GM18870 (cell line): ENCODE measurements at regions not wholly inside any gene's neighbourhood (a gene's known extent, or its start where the extent isn't known, plus 50 kb on each side); places are given as distances from the start of the nearest gene placed in this dataset.
"Not testable (repeated sequence)": the region's sequence is repeated elsewhere in the genome, so short reads cannot be mapped to it uniquely, and the experiment has no call there.

Experiments
- ATAC-seq: cut with Tn5 transposase; IDR thresholded peaks from one replicate; pipeline ENCODE4 v1.9.1; 2021; ENCODE audit warnings: moderate library complexity; ENCODE audit not compliant: unreplicated experiment

GRCh38 chr2:114128725-114129124 lies 238.8 kb downstream of the ACTR3 start:
- no peak for ATAC-seq

- ATAC-seq, result not testable (repeated sequence)
Observed at GRCh38 chr2:114132050-114132449, 242.2 kb downstream of the ACTR3 start.

- ATAC-seq, result no peak
Observed at GRCh38 chr2:114134146-114134545, 244.3 kb downstream of the ACTR3 start.

GRCh38 chr2:114139542-114139941 lies 249.7 kb downstream of the ACTR3 start:
- no peak for ATAC-seq

- ATAC-seq, result no peak
Observed at GRCh38 chr2:114156366-114157056, 266.6 kb downstream of the ACTR3 start.

GRCh38 chr2:114157057-114157385 lies 267.1 kb downstream of the ACTR3 start:
- no peak for ATAC-seq

GRCh38 chr2:114160263-114160981 lies 270.5 kb downstream of the ACTR3 start:
- ATAC-seq, result no peak

GRCh38 chr2:114161371-114161770 lies 271.5 kb downstream of the ACTR3 start:
- no peak for ATAC-seq

GRCh38 chr2:114167799-114168198 lies 274.6 kb upstream of the DPP10 start:
- no peak for ATAC-seq

- no peak for ATAC-seq
Observed at GRCh38 chr2:114170070-114170469, 272.4 kb upstream of the DPP10 start.

GRCh38 chr2:114175507-114175906 lies 266.9 kb upstream of the DPP10 start:
- no peak for ATAC-seq

- no peak for ATAC-seq
Observed at GRCh38 chr2:114185501-114185900, 256.9 kb upstream of the DPP10 start.

- ATAC-seq, result no peak
Observed at GRCh38 chr2:114192362-114192761, 250.1 kb upstream of the DPP10 start.

GRCh38 chr2:114201781-114202180 lies 240.7 kb upstream of the DPP10 start:
- ATAC-seq, result no peak

GRCh38 chr2:114203679-114204078 lies 238.8 kb upstream of the DPP10 start:
- no peak for ATAC-seq

GRCh38 chr2:114213808-114214207 lies 228.6 kb upstream of the DPP10 start:
- ATAC-seq, result no peak

GRCh38 chr2:114218383-114218782 lies 224.1 kb upstream of the DPP10 start:
- no peak for ATAC-seq

GRCh38 chr2:114219456-114219855 lies 223.0 kb upstream of the DPP10 start:
- no peak for ATAC-seq

- no peak for ATAC-seq
Observed at GRCh38 chr2:114222344-114222743, 220.1 kb upstream of the DPP10 start.

GRCh38 chr2:114231921-114232320 lies 210.5 kb upstream of the DPP10 start:
- no peak for ATAC-seq

GRCh38 chr2:114237331-114237730 lies 205.1 kb upstream of the DPP10 start:
- no peak for ATAC-seq

GRCh38 chr2:114238910-114239559 lies 203.4 kb upstream of the DPP10 start:
- ATAC-seq, result no peak
